CD14-positive monocyte (primary cell): ENCODE measurements at regions not wholly inside any gene's neighbourhood (a gene's known extent, or its start where the extent isn't known, plus 50 kb on each side); places are given as distances from the start of the nearest gene placed in this dataset.

Experiments used
- DNase-seq, 3 donors: peaks; one replicate each; pipeline ENCODE4 v3.0.0-alpha.2; 2011 to 2022
- H2AFZ ChIP-seq: 2 replicates; pipeline ENCODE4 v1.6.0; 2012; ENCODE audit warnings: mild to moderate bottlenecking, low read depth, low read length, inconsistent platforms; ENCODE audit not compliant: insufficient read depth, poor library complexity, severe bottlenecking
- H3K27ac ChIP-seq, 2 donors: 1 replicate in 1 of 2; 2 replicates in 1 of 2; pipeline ENCODE4 v1.5.1; 2012 to 2013; ENCODE audit warnings: low read length in 2 of 2, control low read depth in 1 of 2, inconsistent platforms in 1 of 2, low read depth in 1 of 2, mild to moderate bottlenecking in 1 of 2
- H3K27me3 ChIP-seq, 2 donors: one replicate each; pipeline versions ENCODE4 v1.6.0 to v1.6.1; 2011 to 2013; ENCODE audit warnings: low read length in 2 of 2; ENCODE audit not compliant: control insufficient read depth in 2 of 2, insufficient read depth in 2 of 2
- H3K36me3 ChIP-seq, 2 donors: replicated peaks in 1 of 2; 1 replicate in 1 of 2; 2 replicates in 1 of 2; pipeline versions ENCODE4 v1.5.1 to v1.6.1; 2012 to 2013; ENCODE audit warnings: low read length in 2 of 2, control low read depth in 1 of 2, inconsistent platforms in 1 of 2, mild to moderate bottlenecking in 1 of 2; ENCODE audit not compliant: insufficient read depth in 2 of 2, control insufficient read depth in 1 of 2
- H3K4me1 ChIP-seq, 2 donors: 1 replicate in 1 of 2; 2 replicates in 1 of 2; pipeline versions ENCODE4 v1.5.1 to v1.6.1; 2012 to 2013; ENCODE audit warnings: low read length in 2 of 2, control low read depth in 1 of 2, inconsistent platforms in 1 of 2, mild to moderate bottlenecking in 1 of 2, moderate library complexity in 1 of 2; ENCODE audit not compliant: insufficient read depth in 2 of 2, control insufficient read depth in 1 of 2
- H3K4me2 ChIP-seq: replicated peaks from 2 replicates; pipeline ENCODE3; 2012; ENCODE audit warnings: low read length, moderate library complexity, mild to moderate bottlenecking; ENCODE audit not compliant: poor library complexity, severe bottlenecking; ENCODE audit errors: extremely low read depth
- H3K4me3 ChIP-seq, 3 experiments: fragments of 200-600 bp in 1 of 3; sonication (generic) in 1 of 3; replicated peaks in 1 of 3; 1 replicate in 2 of 3; 2 replicates in 1 of 3; pipeline ENCODE4 v1.5.1; 2011 to 2013; ENCODE audit warnings: low read length in 3 of 3, mild to moderate bottlenecking in 3 of 3, control low read depth in 2 of 3, low read depth in 2 of 3, inconsistent platforms in 1 of 3, moderate library complexity in 1 of 3
- H3K79me2 ChIP-seq: 2 replicates; pipeline ENCODE4 v1.6.0; 2012; ENCODE audit warnings: mild to moderate bottlenecking, control low read depth, inconsistent platforms, low read length, moderate library complexity; ENCODE audit not compliant: insufficient read depth
- H3K9ac ChIP-seq: 2 replicates; pipeline ENCODE4 v1.6.0; 2017; ENCODE audit warnings: low read length, mild to moderate bottlenecking; ENCODE audit not compliant: insufficient read depth, poor library complexity, severe bottlenecking
- H3K9me3 ChIP-seq, 2 donors: replicated peaks in 1 of 2; 1 replicate in 1 of 2; 2 replicates in 1 of 2; pipeline versions ENCODE4 v1.5.1 to v1.6.1; 2012 to 2013; ENCODE audit warnings: low read length in 2 of 2, control low read depth in 1 of 2; ENCODE audit not compliant: control insufficient read depth in 1 of 2, insufficient read depth in 1 of 2
- H4K20me1 ChIP-seq: 2 replicates; pipeline ENCODE4 v1.6.0; 2012; ENCODE audit warnings: mild to moderate bottlenecking, low read length, control low read depth, moderate library complexity; ENCODE audit not compliant: insufficient read depth
- H3K27ac Mint-ChIP-seq, 7 donors: one replicate each; pipeline ENCODE4 v1.8.0; 2020; ENCODE audit warnings: mild to moderate bottlenecking in 7 of 7, mixed read lengths in 7 of 7, moderate library complexity in 6 of 7, inconsistent platforms in 2 of 7
- H3K27me3 Mint-ChIP-seq, 3 donors: one replicate each; pipeline ENCODE4 v1.8.0; 2021 to 2022; ENCODE audit warnings: low read depth in 3 of 3, mild to moderate bottlenecking in 3 of 3, mixed read lengths in 3 of 3, moderate library complexity in 3 of 3, inconsistent platforms in 1 of 3
- H3K36me3 Mint-ChIP-seq, 2 donors: one replicate each; pipeline ENCODE4 v1.8.0; 2020; ENCODE audit warnings: mixed read lengths in 2 of 2, inconsistent platforms in 1 of 2, mild to moderate bottlenecking in 1 of 2
- H3K4me1 Mint-ChIP-seq: one replicate; pipeline ENCODE4 v1.8.0; 2020; ENCODE audit warnings: mild to moderate bottlenecking, mixed read lengths
- H3K4me3 Mint-ChIP-seq, 2 donors: one replicate each; pipeline ENCODE4 v1.8.0; 2020; ENCODE audit warnings: mild to moderate bottlenecking in 2 of 2, mixed read lengths in 2 of 2, moderate library complexity in 1 of 2
- H3K9me3 Mint-ChIP-seq, 7 donors: one replicate each; pipeline ENCODE4 v1.8.0; 2020 to 2022; ENCODE audit warnings: mixed read lengths in 7 of 7, mild to moderate bottlenecking in 6 of 7, moderate library complexity in 6 of 7, inconsistent platforms in 2 of 7
- CTCF ChIP-seq: fragments of 200-600 bp; IDR thresholded peaks from one replicate; pipeline ENCODE4 v1.8.0; 2022; ENCODE audit warnings: antibody characterized with exemption, mild to moderate bottlenecking
- WGBS: methylation state at CpG from one replicate; pipeline ENCODE4 v1.1.5; 2013; ENCODE audit warnings: missing lambda C conversion rate; ENCODE audit not compliant: insufficient coverage; 5-methylcytosine and 5-hydroxymethylcytosine counted together
- intact Hi-C, 2 donors: fragments of 100-400 bp; cut with micrococcal nuclease; formaldehyde crosslinking; loops; one replicate each; pipeline versions ENCODE4 v1.15.0 to v1.15.1; 2023

- WGBS, result 100% methylated on average over 1 of the region's 1 CpG
- H3K4me3 ChIP-seq, result no peak overlapping the region
- H3K27me3 ChIP-seq, result no peaks in the 10 kb centered on the region
- no peaks in the 10 kb centered on the region for H3K4me1 ChIP-seq
- H3K27ac ChIP-seq, result no peak overlapping the region
- Mint-ChIP-seq H3K4me1 (no peaks in the 10 kb centered on the region), H3K27ac (no peak overlapping the region), H3K27me3 (no peaks in the 10 kb centered on the region), H3K9me3 (peaks cover 5 to 26% (median 9%) of the 10 kb centered on the region in 7 donors), H3K4me3 (no peak overlapping the region), H3K36me3 (no peaks in the 10 kb centered on the region)
- intact Hi-C loops, result no loop called here
- no peak overlapping the region for H3K9ac ChIP-seq
- H4K20me1 ChIP-seq, result no peaks in the 10 kb centered on the region
- DNase-seq, result no peak
- H3K4me2 ChIP-seq, result no peak overlapping the region
- H3K36me3 ChIP-seq, result no peaks in the 10 kb centered on the region
- TF ChIP-seq CTCF, result no peak
- no peaks in the 10 kb centered on the region for H3K79me2 ChIP-seq
- H3K9me3 ChIP-seq, result peaks cover 9 to 20% of the 10 kb centered on the region in 2 donors
- no peak overlapping the region for H2AFZ ChIP-seq
These were observed 1582.3 kb upstream of the TMEM132C start for GRCh38 chr12:126684703-126685102.

GRCh38 chr12:126685636-126686035 is 1581.3 kb upstream of the TMEM132C start:
- TF ChIP-seq CTCF, result no peak
- Histone ChIP-seq H3K27ac (no peak overlapping the region), H3K27me3 (no peaks in the 10 kb centered on the region), H3K4me1 (no peaks in the 10 kb centered on the region), H3K9me3 (peaks cover 9 to 20% of the 10 kb centered on the region in 2 donors), H3K79me2 (no peaks in the 10 kb centered on the region), H3K4me3 (no peak overlapping the region), H3K4me2 (no peak overlapping the region), H3K36me3 (no peaks in the 10 kb centered on the region), H3K9ac (no peak overlapping the region), H2AFZ (no peak overlapping the region), H4K20me1 (no peaks in the 10 kb centered on the region)
- no peak for DNase-seq
- Mint-ChIP-seq H3K4me3 (no peak overlapping the region), H3K27ac (no peak overlapping the region), H3K9me3 (peaks cover 5 to 26% (median 9%) of the 10 kb centered on the region in 7 donors), H3K36me3 (no peaks in the 10 kb centered on the region), H3K4me1 (no peaks in the 10 kb centered on the region), H3K27me3 (no peaks in the 10 kb centered on the region)
- intact Hi-C loops, result no loop called here
- WGBS, result 83% methylated on average over 1 of the region's 1 CpG
